Mammary epithelial cell (primary cell): ENCODE measurements at regions not wholly inside any gene's neighbourhood (a gene's known extent, or its start where the extent isn't known, plus 50 kb on each side); places are given as distances from the start of the nearest gene placed in this dataset.

Source experiments
- CTCF ChIP-seq, 2 donors: IDR thresholded peaks in 1 of 2; conservative IDR thresholded peaks in 1 of 2; 2 replicates each; pipeline ENCODE4 v1.5.1; 2011 to 2012; ENCODE audit warnings: inconsistent platforms in 2 of 2, low read length in 2 of 2, mild to moderate bottlenecking in 2 of 2, control low read depth in 1 of 2, low read depth in 1 of 2; ENCODE audit not compliant: insufficient read depth in 1 of 2; ENCODE audit errors: extremely low read depth in 1 of 2
- EZH2 ChIP-seq: IDR thresholded peaks from 2 replicates; pipeline ENCODE4 v1.6.1; 2012; ENCODE audit warnings: low read length, inconsistent platforms, borderline replicate concordance

- TF ChIP-seq CTCF (conservative IDR thresholded peaks at IDR 0.05 in 1 of 2, IDR thresholded peaks at IDR 0.05 in 1 of 2; ENCODE audit: extremely low read depth in 1 of 2, insufficient read depth in 1 of 2, low read depth in 1 of 2, low read length in 2 of 2) (no peak), EZH2 (no peak)
Observed at GRCh38 chr4:119897260-119897659, 169.4 kb downstream of the MAD2L1 start.
